ENCODE measurements at regions not wholly inside any gene's neighbourhood (a gene's known extent, or its start where the extent isn't known, plus 50 kb on each side); places are given as distances from the start of the nearest gene placed in this dataset.

DNA sequence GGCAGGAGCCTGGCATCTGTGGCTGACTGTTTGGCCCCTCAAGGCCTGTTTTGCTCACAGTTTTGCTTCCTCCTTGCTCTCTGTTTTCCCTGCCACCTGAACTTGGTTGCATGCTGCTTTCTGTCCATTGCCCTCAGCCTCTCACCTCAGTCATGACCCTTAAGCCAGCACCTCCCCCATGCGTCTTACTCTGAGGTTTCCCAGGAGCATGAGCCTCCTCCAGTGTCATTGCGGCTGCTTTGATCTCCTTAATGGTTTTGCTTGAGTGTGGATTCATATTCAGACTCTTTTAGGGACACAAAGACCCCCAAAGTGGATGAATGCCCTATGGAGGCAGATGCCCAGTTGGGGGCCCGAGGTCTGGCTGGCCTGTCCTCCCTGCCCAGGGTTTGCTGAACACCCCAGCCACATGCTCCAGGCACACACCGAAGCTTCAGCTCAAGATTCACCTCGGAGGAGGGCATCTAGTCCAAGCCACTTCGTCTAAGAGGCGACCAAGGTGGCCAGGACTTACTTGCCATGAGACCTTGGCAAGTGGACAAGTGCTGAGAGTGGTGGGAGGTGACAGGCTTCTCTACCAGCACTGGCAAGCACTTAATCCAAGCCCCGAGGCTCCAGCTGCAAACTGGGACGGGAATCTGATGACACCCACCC is 95.4 kb upstream of the DIO3 start:
- TF ChIP-seq TAF1 (IDR thresholded peaks at IDR 0.05; ENCODE audit: low read depth, low read length), result no peak
- no peak for TF ChIP-seq POLR2AphosphoS5 (IDR thresholded peaks at IDR 0.05; ENCODE audit: low read depth, low read length)
- no peak for TF ChIP-seq POLR2A (IDR thresholded peaks at IDR 0.05; ENCODE audit: low read depth, low read length)
- no peak for TF ChIP-seq SPI1 (IDR thresholded peaks at IDR 0.05; ENCODE audit: low read depth, low read length)
